GM19035 (cell line): ENCODE measurements at regions not wholly inside any gene's neighbourhood (a gene's known extent, or its start where the extent isn't known, plus 50 kb on each side); places are given as distances from the start of the nearest gene placed in this dataset.

Experiments
- ATAC-seq: cut with Tn5 transposase; IDR thresholded peaks from one replicate; pipeline ENCODE4 v1.9.1; 2021; ENCODE audit not compliant: unreplicated experiment

GRCh38 chr5:89504051-89504450 lies 621.1 kb upstream of the MEF2C start:
- ATAC-seq, result no peak

- no peak for ATAC-seq
Measured at GRCh38 chr5:89499787-89500186, 616.8 kb upstream of the MEF2C start.

- ATAC-seq, result no peak
Measured at GRCh38 chr5:89498699-89499098, 615.7 kb upstream of the MEF2C start.

GRCh38 chr5:89493414-89493813 lies 610.4 kb upstream of the MEF2C start:
- ATAC-seq, result no peak

- no peak for ATAC-seq
Measured at GRCh38 chr5:89484962-89485361, 602.0 kb upstream of the MEF2C start.

GRCh38 chr5:89480406-89481007 lies 597.5 kb upstream of the MEF2C start:
- ATAC-seq, result no peak

GRCh38 chr5:89478851-89479250 lies 595.9 kb upstream of the MEF2C start:
- no peak for ATAC-seq

GRCh38 chr5:89473196-89473595 lies 590.2 kb upstream of the MEF2C start:
- ATAC-seq, result no peak

- no peak for ATAC-seq
Measured at GRCh38 chr5:89471541-89471940, 588.6 kb upstream of the MEF2C start.

GRCh38 chr5:89471115-89471514 lies 588.1 kb upstream of the MEF2C start:
- ATAC-seq, result no peak

- ATAC-seq, result no peak
Measured at GRCh38 chr5:89470658-89471057, 587.7 kb upstream of the MEF2C start.

GRCh38 chr5:89458332-89458656 lies 575.3 kb upstream of the MEF2C start:
- no peak for ATAC-seq

GRCh38 chr5:89457411-89458331 lies 574.7 kb upstream of the MEF2C start:
- ATAC-seq, result no peak

- ATAC-seq, result no peak
Measured at GRCh38 chr5:89452081-89452480, 569.1 kb upstream of the MEF2C start.

- no peak for ATAC-seq
Measured at GRCh38 chr5:89451263-89451662, 568.3 kb upstream of the MEF2C start.

GRCh38 chr5:89450149-89450538 lies 567.2 kb upstream of the MEF2C start:
- no peak for ATAC-seq

GRCh38 chr5:89449392-89450148 lies 566.6 kb upstream of the MEF2C start:
- no peak for ATAC-seq

- no peak for ATAC-seq
Measured at GRCh38 chr5:89447027-89447426, 564.0 kb upstream of the MEF2C start.

GRCh38 chr5:89445106-89445745 lies 562.2 kb upstream of the MEF2C start:
- no peak for ATAC-seq

- no peak for ATAC-seq
Measured at GRCh38 chr5:89444088-89444487, 561.1 kb upstream of the MEF2C start.

- no peak for ATAC-seq
Measured at GRCh38 chr5:89443508-89443907, 560.5 kb upstream of the MEF2C start.
